HG03139 (cell line): ENCODE measurements at regions not wholly inside any gene's neighbourhood (a gene's known extent, or its start where the extent isn't known, plus 50 kb on each side); places are given as distances from the start of the nearest gene placed in this dataset.

Experiments used
- ATAC-seq: cut with Tn5 transposase; IDR thresholded peaks from one replicate; pipeline ENCODE4 v1.9.1; 2021; ENCODE audit not compliant: unreplicated experiment

- ATAC-seq = no peak
These were observed 311.9 kb upstream of the NT5C1B start for GRCh38 chr2:18901242-18901641.

GRCh38 chr2:18900691-18901141 is 311.3 kb upstream of the NT5C1B start:
- ATAC-seq = no peak

GRCh38 chr2:18899725-18900124 is 310.4 kb upstream of the NT5C1B start:
- ATAC-seq = no peak

GRCh38 chr2:18898271-18898670 is 308.9 kb upstream of the NT5C1B start:
- ATAC-seq = no peak

GRCh38 chr2:18896125-18896764 is 306.9 kb upstream of the NT5C1B start:
- ATAC-seq = no peak

GRCh38 chr2:18891600-18892345 is 302.4 kb upstream of the NT5C1B start:
- ATAC-seq = no peak

- no peak for ATAC-seq
These were observed 300.4 kb upstream of the NT5C1B start for GRCh38 chr2:18889565-18890332.

- ATAC-seq = no peak
These were observed 296.1 kb upstream of the NT5C1B start for GRCh38 chr2:18885457-18885856.

- no peak for ATAC-seq
These were observed 294.5 kb upstream of the NT5C1B start for GRCh38 chr2:18883616-18884456.

GRCh38 chr2:18871430-18871829 is 282.1 kb upstream of the NT5C1B start:
- ATAC-seq = no peak

- ATAC-seq = no peak
These were observed 280.9 kb upstream of the NT5C1B start for GRCh38 chr2:18870307-18870706.

- ATAC-seq = no peak
These were observed 272.6 kb upstream of the NT5C1B start for GRCh38 chr2:18861951-18862350.

- no peak for ATAC-seq
These were observed 270.8 kb upstream of the NT5C1B start for GRCh38 chr2:18860179-18860578.

- ATAC-seq = no peak
These were observed 267.4 kb upstream of the NT5C1B start for GRCh38 chr2:18856765-18857164.

GRCh38 chr2:18855027-18855426 is 265.7 kb upstream of the NT5C1B start:
- no peak for ATAC-seq

GRCh38 chr2:18849841-18850578 is 260.6 kb upstream of the NT5C1B start:
- peak; percentile 76 for ATAC-seq

GRCh38 chr2:18848646-18849045 is 259.3 kb upstream of the NT5C1B start:
- no peak for ATAC-seq

GRCh38 chr2:18845854-18846445 is 256.6 kb upstream of the NT5C1B start:
- ATAC-seq = no peak

GRCh38 chr2:18842836-18843235 is 253.5 kb upstream of the NT5C1B start:
- ATAC-seq = no peak
